Tibial artery (tissue), 4 donors: ENCODE measurements at regions not wholly inside any gene's neighbourhood (a gene's known extent, or its start where the extent isn't known, plus 50 kb on each side); places are given as distances from the start of the nearest gene placed in this dataset.

Source experiments
- DNase-seq, 2 donors: peaks; one replicate each; pipeline ENCODE4 v3.0.0-alpha.2; 2019
- H3K27ac ChIP-seq, 2 donors: fragments of 200-600 bp; sonication (generic) in 1 of 2; 1 replicate in 1 of 2; 2 replicates in 1 of 2; pipeline ENCODE4 v1.5.1; 2018 to 2019; ENCODE audit warnings: mild to moderate bottlenecking in 1 of 2
- H3K27me3 ChIP-seq, 2 donors: fragments of 200-600 bp; sonication (generic) in 1 of 2; one replicate each; pipeline versions ENCODE4 v1.5.1 to v1.6.0; 2016 to 2019
- H3K36me3 ChIP-seq, 3 donors: fragments of 200-600 bp; sonication (generic) in 2 of 3; one replicate each; pipeline ENCODE4 v1.5.1; 2016 to 2019; ENCODE audit warnings: mild to moderate bottlenecking in 2 of 3
- H3K4me1 ChIP-seq, 4 donors: fragments of 200-600 bp; sonication (generic) in 2 of 4; 1 replicate in 3 of 4; 2 replicates in 1 of 4; pipeline ENCODE4 v1.5.1; 2016 to 2019
- H3K4me3 ChIP-seq, 2 donors: fragments of 200-600 bp; sonication (generic) in 1 of 2; 1 replicate in 1 of 2; 2 replicates in 1 of 2; pipeline ENCODE4 v1.5.1; 2018 to 2019; ENCODE audit warnings: mild to moderate bottlenecking in 2 of 2
- H3K9me3 ChIP-seq, 3 donors: fragments of 200-600 bp; sonication (generic) in 1 of 3; one replicate each; pipeline ENCODE4 v1.5.1; 2016 to 2019
- CTCF ChIP-seq, 2 experiments: fragments of 200-600 bp in 1 of 2; fragments of 450-650 bp in 1 of 2; IDR thresholded peaks; one replicate each; pipeline ENCODE4 v1.5.1; 2017 to 2019; ENCODE audit warnings: antibody characterized with exemption in 2 of 2, mild to moderate bottlenecking in 1 of 2, moderate library complexity in 1 of 2
- intact Hi-C: fragments of 100-400 bp; cut with DNase I; formaldehyde crosslinking; loops from one replicate; pipeline ENCODE4 v1.15.0; 2023; ENCODE audit warnings: low total_unique reads

DNA sequence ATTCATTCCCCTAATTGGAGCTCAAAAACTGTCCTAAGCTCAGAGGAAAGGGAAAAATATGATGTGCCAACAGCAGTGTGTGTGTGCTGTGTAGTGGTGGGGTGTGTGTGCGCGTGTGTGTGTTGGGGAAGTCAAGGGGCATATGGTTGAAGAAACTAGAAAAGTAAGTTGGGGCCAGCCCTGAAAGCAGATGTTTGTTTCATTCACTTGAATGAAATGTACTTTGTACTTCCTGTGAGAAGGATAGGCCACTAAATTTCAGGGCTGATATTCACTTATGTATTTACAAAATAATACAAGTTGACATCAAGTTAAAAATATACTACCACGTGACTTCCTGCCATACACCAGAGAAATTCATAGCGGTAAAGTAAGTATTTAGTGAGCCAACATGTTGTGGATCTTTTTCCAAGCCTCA is 151.3 kb upstream of the JADE1 start:
- no peak for DNase-seq
- intact Hi-C loops: no loop called here
- H3K27me3 ChIP-seq: no peaks in the 10 kb centered on the region
- peaks cover 0 to 54% (median 44%) of the 10 kb centered on the region in 4 donors for H3K4me1 ChIP-seq
- peak overlapping the region; percentile 79 to 83 for H3K27ac ChIP-seq
- no peak for TF ChIP-seq CTCF (IDR thresholded peaks at IDR 0.05)
- no peaks in the 10 kb centered on the region for H3K9me3 ChIP-seq
- no peak overlapping the region for H3K4me3 ChIP-seq
- H3K36me3 ChIP-seq: no peaks in the 10 kb centered on the region

DNA sequence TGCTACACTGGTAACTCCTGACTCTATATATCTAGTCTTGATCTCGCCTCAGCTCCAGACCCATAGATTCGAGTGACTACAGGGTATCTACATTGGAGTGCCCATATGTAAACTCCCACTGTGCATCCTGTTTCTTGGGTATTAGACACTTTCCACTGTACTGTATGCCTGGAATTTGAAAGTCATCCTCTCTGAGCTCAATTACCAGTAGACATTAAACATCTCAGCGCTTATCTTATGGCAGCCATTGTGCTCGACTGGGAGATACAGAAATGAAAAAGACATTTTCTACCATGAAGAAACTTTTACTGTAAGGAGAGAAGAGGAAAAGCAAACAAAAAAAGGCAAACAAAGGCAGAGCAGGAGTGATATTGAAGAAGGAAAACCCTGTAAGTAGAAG is 151.9 kb upstream of the JADE1 start:
- H3K36me3 ChIP-seq: no peaks in the 10 kb centered on the region
- no peak overlapping the region for H3K4me3 ChIP-seq
- H3K27me3 ChIP-seq: no peaks in the 10 kb centered on the region
- intact Hi-C loops: no loop called here
- TF ChIP-seq CTCF (IDR thresholded peaks at IDR 0.05): no peak
- H3K27ac ChIP-seq: peak overlapping the region; percentile 79 to 83
- H3K4me1 ChIP-seq: peaks cover 0 to 54% (median 41%) of the 10 kb centered on the region in 4 donors
- H3K9me3 ChIP-seq: no peaks in the 10 kb centered on the region
- no peak for DNase-seq

DNA sequence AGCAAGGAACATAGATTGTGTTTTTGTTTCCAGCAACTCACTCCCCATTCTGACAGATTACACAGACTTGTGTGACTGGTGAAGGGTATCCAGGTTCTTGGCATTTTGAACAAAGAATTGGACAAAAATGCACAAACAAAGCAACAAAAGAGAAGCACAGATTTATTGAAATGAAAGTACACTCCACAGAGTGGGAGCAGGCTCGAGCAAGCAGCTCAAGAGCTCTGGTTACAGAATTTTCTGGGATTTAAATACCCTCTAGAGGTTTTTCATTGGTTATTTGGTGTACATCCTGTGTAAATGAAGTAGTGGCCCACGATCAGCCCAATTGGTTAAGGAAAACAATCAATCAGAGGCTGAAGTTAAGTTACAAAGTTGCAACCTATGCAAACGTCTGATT is 155.0 kb upstream of the JADE1 start:
- intact Hi-C loops: no loop called here
- Histone ChIP-seq H3K36me3 (no peaks in the 10 kb centered on the region), H3K9me3 (no peaks in the 10 kb centered on the region), H3K4me3 (no peak overlapping the region), H3K4me1 (peaks cover 0 to 32% (median 27%) of the 10 kb centered on the region in 4 donors), H3K27ac (no peak overlapping the region), H3K27me3 (no peaks in the 10 kb centered on the region)
- DNase-seq: no peak
- no peak for TF ChIP-seq CTCF (IDR thresholded peaks at IDR 0.05)

GRCh38 chr4:128653527-128654444 is 155.7 kb upstream of the JADE1 start:
- no peak for TF ChIP-seq CTCF (IDR thresholded peaks at IDR 0.05)
- Histone ChIP-seq H3K9me3 (no peaks in the 10 kb centered on the region), H3K36me3 (no peaks in the 10 kb centered on the region), H3K4me1 (peaks cover 0 to 31% (median 26%) of the 10 kb centered on the region in 4 donors), H3K27me3 (no peaks in the 10 kb centered on the region), H3K4me3 (no peak overlapping the region), H3K27ac (no peak overlapping the region)
- intact Hi-C loops: no loop called here
- peak in 1 of 2 donors; percentile 38 for DNase-seq

- peaks cover 0 to 12% (median 10%) of the 10 kb centered on the region in 4 donors for H3K4me1 ChIP-seq
- H3K4me3 ChIP-seq: no peak overlapping the region
- peak overlapping the region; percentile 34 to 36 for H3K27ac ChIP-seq
- no peaks in the 10 kb centered on the region for H3K36me3 ChIP-seq
- TF ChIP-seq CTCF (IDR thresholded peaks at IDR 0.05): no peak
- no peaks in the 10 kb centered on the region for H3K9me3 ChIP-seq
- intact Hi-C loops: no loop called here
- H3K27me3 ChIP-seq: no peaks in the 10 kb centered on the region
- no peak for DNase-seq
These were observed 159.8 kb upstream of the JADE1 start for GRCh38 chr4:128649575-128650205.
